GM12891 (cell line): ENCODE measurements at regions not wholly inside any gene's neighbourhood (a gene's known extent, or its start where the extent isn't known, plus 50 kb on each side); places are given as distances from the start of the nearest gene placed in this dataset.

Experiments
- DNase-seq: peaks from one replicate; pipeline ENCODE4 v3.0.0; 2011; ENCODE audit warnings: low spot score; ENCODE audit not compliant: insufficient read length
- FAIRE-seq: peaks from 2 replicates; lab custom pipeline; 2011; peaks lifted over from hg19 to GRCh38; lab: Jason Lieb, UNC
- PAX5 ChIP-seq: IDR thresholded peaks from 2 replicates; pipeline ENCODE4 v1.6.1; 2011; ENCODE audit warnings: low read length, moderate library complexity, mild to moderate bottlenecking; ENCODE audit not compliant: insufficient read depth, severe bottlenecking
- POLR2A ChIP-seq: IDR thresholded peaks from 2 replicates; pipeline ENCODE4 v1.6.1; 2011; ENCODE audit warnings: low read depth, low read length, control low read depth
- POLR2AphosphoS5 ChIP-seq: IDR thresholded peaks from 2 replicates; pipeline ENCODE4 v1.6.1; 2011; ENCODE audit warnings: low read depth, low read length, control low read depth
- POU2F2 ChIP-seq: IDR thresholded peaks from 2 replicates; pipeline ENCODE4 v1.6.1; 2011; ENCODE audit warnings: low read depth, mild to moderate bottlenecking, control low read depth, low read length, moderate library complexity
- SPI1 ChIP-seq: IDR thresholded peaks from 2 replicates; pipeline ENCODE4 v1.6.1; 2011; ENCODE audit warnings: low read depth, low read length, control low read depth
- TAF1 ChIP-seq: IDR thresholded peaks from 2 replicates; pipeline ENCODE4 v1.6.1; 2011; ENCODE audit warnings: low read depth, low read length, control low read depth

DNA sequence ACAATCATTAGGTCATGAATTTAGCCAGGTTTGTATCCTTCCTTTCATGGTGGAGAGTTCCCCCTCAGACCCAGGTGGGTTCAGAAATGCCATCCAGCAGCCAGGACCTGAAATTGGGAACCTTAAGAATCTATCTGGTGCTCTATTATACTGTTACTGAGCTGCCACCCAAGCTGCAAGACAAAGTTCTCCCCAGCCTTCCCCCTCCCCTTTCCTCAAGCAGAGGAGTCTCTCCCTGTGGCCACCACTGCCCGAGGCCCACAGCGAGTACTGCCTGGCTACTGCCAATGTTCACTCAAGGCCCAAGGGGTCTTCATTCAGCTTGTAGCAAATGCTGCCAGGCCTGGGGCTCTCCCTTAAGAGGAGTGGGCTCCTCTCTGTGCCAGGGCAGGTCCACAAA, 133.8 kb downstream of the TMEM38B start:
- FAIRE-seq (no peak), DNase-seq (no peak)
- TF ChIP-seq POLR2A (no peak), SPI1 (no peak), TAF1 (no peak), PAX5 (no peak), POLR2AphosphoS5 (no peak), POU2F2 (no peak)

DNA sequence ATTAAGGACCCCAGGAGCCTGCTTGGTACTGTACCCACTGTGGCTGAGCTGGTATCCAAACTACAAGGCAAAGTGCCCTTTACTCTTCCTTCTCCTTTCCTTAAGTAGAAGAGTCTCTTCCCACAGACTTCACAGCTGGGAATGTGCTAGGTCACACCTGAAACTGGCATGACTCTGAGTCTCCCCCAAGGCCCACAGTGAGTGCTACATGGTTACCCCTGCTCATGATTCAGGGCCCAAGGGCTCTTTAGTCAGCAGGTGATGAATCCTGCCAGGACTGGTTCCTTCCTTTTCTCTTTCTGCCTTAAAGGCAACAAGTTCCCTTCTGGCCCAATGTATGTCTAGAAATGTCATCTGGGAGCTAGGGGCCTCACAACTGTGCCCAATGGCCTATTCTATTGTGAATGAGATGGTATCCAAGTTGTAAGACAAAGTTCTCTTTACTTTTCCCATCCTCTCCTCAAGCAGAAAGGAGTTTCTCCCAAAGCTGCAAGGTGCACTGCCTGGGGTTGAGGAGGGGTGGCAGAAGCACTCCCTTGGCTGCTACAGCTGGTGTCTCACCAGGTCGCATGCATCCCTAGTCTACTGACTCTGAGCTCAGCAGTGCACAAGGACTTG, 134.4 kb downstream of the TMEM38B start:
- TF ChIP-seq POLR2AphosphoS5, result no peak
- no peak for TF ChIP-seq SPI1
- TF ChIP-seq POLR2A, result no peak
- no peak for TF ChIP-seq POU2F2
- TF ChIP-seq PAX5, result no peak
- no peak for TF ChIP-seq TAF1
- FAIRE-seq, result no peak
- no peak for DNase-seq

DNA sequence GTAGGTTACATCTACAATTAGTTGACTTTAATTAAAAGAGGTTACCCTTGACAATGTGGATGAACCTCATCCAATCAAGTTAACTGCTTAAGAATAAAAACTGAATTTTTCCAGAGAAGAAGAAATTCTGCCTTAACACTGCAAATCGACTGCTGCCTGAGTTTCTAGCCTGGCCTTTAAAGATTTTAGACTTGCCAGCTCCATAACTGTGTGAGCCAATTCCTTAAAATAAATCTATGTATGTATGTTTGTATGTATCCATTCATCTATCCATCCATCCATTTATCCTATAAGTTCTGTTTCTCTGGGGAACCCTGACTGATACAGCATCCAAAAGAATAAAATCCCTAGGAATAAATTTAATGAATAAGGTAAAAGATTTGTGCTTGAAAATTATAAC, 136.1 kb downstream of the TMEM38B start:
- no peak for DNase-seq
- TF ChIP-seq TAF1 (no peak), POU2F2 (no peak), SPI1 (no peak), POLR2AphosphoS5 (no peak), POLR2A (no peak), PAX5 (no peak)
- no peak for FAIRE-seq

DNA sequence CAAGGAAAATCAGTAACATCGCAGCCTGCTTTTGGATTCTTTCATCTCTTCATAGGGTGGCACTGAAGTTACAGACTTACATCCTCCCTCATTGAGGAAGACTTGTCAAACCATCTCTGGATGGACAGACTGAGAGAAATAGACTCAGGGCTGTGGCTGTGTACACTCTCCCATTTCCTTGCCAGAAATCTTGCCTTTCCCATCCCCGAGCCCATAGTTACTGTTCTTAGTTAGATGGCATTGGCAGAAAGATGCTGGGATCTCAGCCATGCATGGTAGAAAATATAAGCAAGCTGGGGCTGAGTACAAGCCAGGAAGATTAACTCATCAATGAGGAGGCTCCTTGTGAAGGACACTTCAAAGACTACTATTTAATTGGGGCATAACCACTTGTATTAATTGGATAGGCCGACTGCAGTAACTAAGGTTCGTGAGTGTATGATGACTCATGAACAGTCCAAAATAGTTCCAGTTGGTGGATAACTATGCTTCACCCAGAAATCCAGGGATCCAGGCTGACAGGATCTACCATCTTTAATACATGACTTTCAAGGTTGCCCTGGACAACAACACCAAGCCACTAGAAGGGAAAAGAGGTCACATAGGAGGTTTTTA, 137.9 kb downstream of the TMEM38B start:
- DNase-seq (no peak), FAIRE-seq (no peak)
- TF ChIP-seq PAX5, result no peak
- no peak for TF ChIP-seq TAF1
- TF ChIP-seq POU2F2, result no peak
- TF ChIP-seq POLR2A, result no peak
- TF ChIP-seq SPI1, result no peak
- TF ChIP-seq POLR2AphosphoS5, result no peak

DNA sequence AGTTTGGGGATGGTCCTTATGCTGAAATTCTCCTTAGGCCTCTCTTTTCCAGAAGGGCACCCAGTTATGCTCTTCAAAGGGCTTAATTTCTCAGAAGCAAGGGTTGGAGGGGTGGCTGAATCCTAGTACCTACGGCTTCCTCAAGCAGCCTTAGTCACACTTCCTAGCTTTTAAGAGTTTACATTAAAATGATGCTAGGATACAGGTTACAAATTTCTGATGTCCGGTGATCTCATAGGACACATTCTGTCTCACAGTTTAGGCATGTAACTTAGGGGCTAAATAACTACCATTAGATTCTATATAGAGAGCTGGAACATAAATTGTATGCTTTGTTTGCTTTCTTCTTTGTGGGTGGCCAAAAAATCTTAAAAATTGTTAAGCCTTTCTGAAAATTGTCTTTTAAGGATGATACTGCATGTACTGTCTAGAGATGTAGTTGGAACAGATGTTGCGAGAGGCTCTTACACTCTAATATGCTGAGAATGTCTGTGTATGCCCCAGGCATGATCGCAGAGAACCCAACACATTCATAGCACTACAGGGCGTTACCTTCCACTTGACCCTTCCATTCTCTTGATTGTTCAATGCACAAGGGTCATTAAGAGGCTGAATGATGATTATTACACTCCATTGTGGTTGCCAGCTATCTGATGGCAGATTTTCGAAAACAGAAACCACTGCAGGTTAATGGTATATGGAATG, 139.1 kb downstream of the TMEM38B start:
- FAIRE-seq (no peak), DNase-seq (no peak)
- TF ChIP-seq POLR2AphosphoS5 (no peak), POLR2A (no peak), POU2F2 (no peak), SPI1 (no peak)

DNA sequence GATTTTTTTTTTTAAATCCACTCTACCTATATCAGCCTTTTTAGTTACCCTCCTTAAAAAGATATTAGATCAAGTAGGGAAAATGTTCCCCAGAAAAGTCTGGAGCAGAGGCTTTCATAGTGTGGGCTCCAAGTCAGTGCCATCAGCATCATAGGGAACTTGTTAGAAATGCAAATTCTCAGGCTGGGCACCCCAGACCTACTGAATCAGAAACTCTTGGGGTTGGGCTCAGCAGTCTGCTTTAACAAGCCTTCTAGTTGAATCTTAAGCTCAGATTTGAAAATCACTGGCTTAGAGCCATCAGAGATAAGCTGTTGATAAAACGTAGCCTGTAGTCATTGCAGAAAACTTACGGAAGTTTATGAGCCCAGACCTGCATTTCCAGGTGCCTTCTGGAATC, 140.1 kb downstream of the TMEM38B start:
- FAIRE-seq (no peak), DNase-seq (no peak)

DNA sequence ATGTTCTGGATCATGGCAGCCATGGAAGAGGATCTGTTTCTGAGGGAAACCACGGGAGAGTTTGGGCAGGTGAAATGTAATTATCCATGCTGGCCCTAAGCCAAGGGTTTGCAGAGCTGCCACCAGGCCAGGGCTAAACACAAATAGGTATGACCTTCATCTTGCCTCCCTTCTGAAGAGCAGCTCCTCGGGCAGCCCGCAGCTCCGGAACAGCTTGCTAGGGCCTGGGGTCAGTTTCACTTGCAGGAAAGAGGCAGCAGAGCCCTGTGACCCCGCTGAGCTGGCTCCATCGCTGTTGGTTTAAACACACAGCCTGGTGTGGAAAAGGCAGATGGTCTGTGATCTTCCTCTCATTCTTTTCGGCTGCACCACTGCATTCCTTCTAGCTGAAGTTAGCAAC, 141.4 kb downstream of the TMEM38B start:
- no peak for FAIRE-seq
- no peak for DNase-seq
- TF ChIP-seq TAF1, result no peak
- no peak for TF ChIP-seq POLR2A
- TF ChIP-seq POLR2AphosphoS5, result no peak
- TF ChIP-seq POU2F2, result no peak
- TF ChIP-seq SPI1, result no peak
- TF ChIP-seq PAX5, result no peak

More for the DNA sequence above, 140.1 kb downstream of the TMEM38B start:
- no peak for TF ChIP-seq POLR2AphosphoS5
- TF ChIP-seq SPI1, result no peak
- TF ChIP-seq TAF1, result no peak
- no peak for TF ChIP-seq POU2F2
- no peak for TF ChIP-seq PAX5
- TF ChIP-seq POLR2A, result no peak

DNA sequence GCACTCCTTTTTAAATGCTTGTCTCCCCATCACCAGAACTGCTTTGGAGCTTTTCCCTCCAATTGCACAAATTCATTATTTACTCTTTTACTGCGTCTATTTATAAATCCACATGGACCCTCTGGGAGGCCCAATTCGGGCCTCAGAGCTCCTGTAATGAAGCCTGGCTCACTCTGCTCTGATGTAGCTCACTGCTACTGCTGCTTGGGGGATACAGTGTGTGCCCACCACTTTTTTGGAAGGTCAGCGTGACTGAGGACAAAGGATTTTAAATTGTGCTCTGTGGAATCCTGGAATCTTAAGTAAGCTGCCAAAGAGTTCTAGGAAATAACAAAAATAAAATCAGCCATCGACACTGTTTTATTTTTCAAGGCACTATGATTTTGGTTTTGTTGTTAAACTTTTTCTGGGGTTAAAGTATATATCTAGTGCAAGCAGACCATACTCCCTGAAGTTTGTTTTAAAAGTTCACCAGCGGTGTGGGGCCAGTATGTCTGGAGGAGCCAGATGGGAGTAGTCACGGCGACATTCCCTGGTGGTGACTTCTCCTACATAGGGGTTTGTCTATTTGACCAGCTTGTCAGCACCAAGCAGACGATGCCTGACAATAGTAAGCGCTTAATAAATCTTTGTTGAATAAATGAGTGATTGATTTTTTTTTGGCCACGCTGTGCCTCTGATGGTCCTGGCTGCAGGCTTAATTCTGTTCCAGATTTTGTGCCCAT, 142.8 kb downstream of the TMEM38B start:
- DNase-seq (no peak), FAIRE-seq (no peak)
- no peak for TF ChIP-seq SPI1
- no peak for TF ChIP-seq POLR2A
- TF ChIP-seq PAX5, result no peak
- TF ChIP-seq POU2F2, result no peak
- no peak for TF ChIP-seq TAF1
- TF ChIP-seq POLR2AphosphoS5, result no peak

DNA sequence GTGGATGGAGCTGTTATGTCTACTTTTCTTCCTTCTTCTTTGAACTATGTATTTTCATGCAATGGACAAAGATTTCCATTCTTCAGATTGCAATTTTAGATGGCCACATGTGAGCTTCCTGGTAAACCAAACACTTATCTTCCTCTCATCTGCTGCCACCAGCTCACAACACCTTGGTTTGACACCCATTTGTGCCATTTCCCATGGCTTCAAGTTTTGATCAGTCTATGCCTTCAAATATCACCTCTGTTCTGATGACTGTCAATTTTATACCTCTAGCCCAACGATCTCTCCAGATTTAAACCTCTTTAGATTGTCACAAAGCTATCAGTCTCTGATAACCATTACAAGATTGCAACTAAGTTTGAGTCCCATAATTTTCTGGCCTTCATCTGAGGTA, 147.2 kb downstream of the TMEM38B start:
- FAIRE-seq (no peak), DNase-seq (no peak)
- TF ChIP-seq POU2F2, result no peak
- TF ChIP-seq POLR2A, result no peak
- no peak for TF ChIP-seq TAF1
- no peak for TF ChIP-seq POLR2AphosphoS5
- TF ChIP-seq SPI1, result no peak
- TF ChIP-seq PAX5, result no peak
